Esophagus squamous epithelium (tissue), 4 donors: ENCODE measurements at regions not wholly inside any gene's neighbourhood (a gene's known extent, or its start where the extent isn't known, plus 50 kb on each side); places are given as distances from the start of the nearest gene placed in this dataset.

Experiments used
- CTCF ChIP-seq, 6 experiments: fragments of 450-650 bp in 4 of 6; fragments of 200-600 bp in 2 of 6; sonication (generic) in 2 of 6; IDR thresholded peaks; one replicate each; pipeline ENCODE4 v1.5.1; 2016 to 2019; ENCODE audit warnings: antibody characterized with exemption in 6 of 6, mild to moderate bottlenecking in 4 of 6, moderate library complexity in 4 of 6
- POLR2A ChIP-seq, 4 donors: fragments of 450-650 bp; IDR thresholded peaks; one replicate each; pipeline ENCODE4 v1.6.1; 2017; ENCODE audit warnings: antibody characterized with exemption in 4 of 4, mild to moderate bottlenecking in 4 of 4, moderate library complexity in 3 of 4

GRCh38 chr15:70406617-70407335, 309.1 kb upstream of the TLE3 start:
- TF ChIP-seq CTCF (IDR thresholded peaks at IDR 0.05): no peak
- TF ChIP-seq POLR2A (IDR thresholded peaks at IDR 0.05): no peak
